NB4 (cell line): ENCODE measurements at regions not wholly inside any gene's neighbourhood (a gene's known extent, or its start where the extent isn't known, plus 50 kb on each side); places are given as distances from the start of the nearest gene placed in this dataset.

Source experiments
- DNase-seq: peaks from one replicate; pipeline ENCODE4 v3.0.0; 2010; ENCODE audit warnings: low read depth
- H3K4me3 ChIP-seq: one replicate; pipeline ENCODE4 v1.5.1; 2011; ENCODE audit warnings: mild to moderate bottlenecking, low read depth, low read length, moderate library complexity
- CTCF ChIP-seq: IDR thresholded peaks from one replicate; pipeline ENCODE4 v1.5.1; 2012; ENCODE audit warnings: low read depth, low read length
- MAX ChIP-seq: IDR thresholded peaks from 2 replicates; pipeline ENCODE4 v1.6.1; 2011; ENCODE audit warnings: low read depth, low read length
- MYC ChIP-seq: IDR thresholded peaks from 2 replicates; pipeline ENCODE4 v1.6.1; 2011; ENCODE audit warnings: low read depth, low read length
- POLR2A ChIP-seq: IDR thresholded peaks from 2 replicates; pipeline ENCODE4 v1.6.1; 2011; ENCODE audit warnings: mild to moderate bottlenecking; ENCODE audit not compliant: insufficient read length; ENCODE audit errors: extremely low read depth

DNA sequence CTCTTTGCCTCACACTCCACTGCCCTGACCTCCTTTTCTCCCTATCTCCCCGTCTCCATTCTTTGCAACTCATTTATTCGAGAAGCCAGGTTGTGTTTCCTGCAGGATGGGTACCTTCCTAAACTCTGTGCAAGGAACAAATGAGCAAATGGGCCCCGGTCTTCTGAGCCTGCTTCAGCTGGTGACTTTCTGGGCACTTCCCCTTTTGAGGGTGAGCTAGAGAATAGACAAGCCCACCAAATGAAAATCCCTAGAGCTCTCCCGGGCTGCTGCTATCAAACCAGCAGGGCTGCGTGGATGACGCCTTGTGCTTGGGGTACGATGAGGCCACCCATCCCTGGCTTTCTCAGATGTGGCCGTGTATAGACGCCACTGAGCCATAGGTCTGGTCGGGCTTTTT is 91.0 kb upstream of the FOXA2 start:
- H3K4me3 ChIP-seq: no peak overlapping the region
- DNase-seq: peak; percentile 24
- TF ChIP-seq POLR2A: no peak
- no peak for TF ChIP-seq MYC
- no peak for TF ChIP-seq CTCF
- TF ChIP-seq MAX: no peak

- TF ChIP-seq MYC (no peak), POLR2A (no peak), MAX (no peak), CTCF (no peak)
- DNase-seq: no peak
- no peak overlapping the region for H3K4me3 ChIP-seq
Measured at GRCh38 chr20:22678678-22679077, 94.3 kb upstream of the FOXA2 start.

DNA sequence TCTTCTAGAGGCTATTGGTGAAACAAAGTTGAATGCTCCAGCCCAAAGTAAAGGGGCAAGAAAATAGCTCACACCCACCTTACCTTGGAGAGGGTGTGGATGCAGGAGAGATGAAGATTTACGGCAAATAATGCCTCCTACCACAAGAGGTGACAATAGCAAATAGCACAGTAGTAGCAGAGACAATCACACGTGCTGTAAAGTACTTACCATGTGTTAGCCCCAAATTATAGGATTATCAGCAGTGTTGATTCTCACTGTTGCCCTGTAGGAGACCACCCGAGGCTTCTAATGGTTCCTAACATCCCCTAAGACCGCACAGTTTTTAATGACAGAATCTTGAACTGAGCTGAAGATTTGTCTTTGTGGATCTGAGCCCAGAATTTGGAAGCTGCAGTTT is 94.8 kb upstream of the FOXA2 start:
- TF ChIP-seq POLR2A: no peak
- no peak for TF ChIP-seq MAX
- TF ChIP-seq CTCF: no peak
- no peak for TF ChIP-seq MYC
- H3K4me3 ChIP-seq: no peak overlapping the region
- no peak for DNase-seq

- no peak for TF ChIP-seq MAX
- no peak for TF ChIP-seq MYC
- TF ChIP-seq CTCF: no peak
- no peak for TF ChIP-seq POLR2A
- H3K4me3 ChIP-seq: no peak overlapping the region
- no peak for DNase-seq
Measured at GRCh38 chr20:22680031-22680740, 95.8 kb upstream of the FOXA2 start.

DNA sequence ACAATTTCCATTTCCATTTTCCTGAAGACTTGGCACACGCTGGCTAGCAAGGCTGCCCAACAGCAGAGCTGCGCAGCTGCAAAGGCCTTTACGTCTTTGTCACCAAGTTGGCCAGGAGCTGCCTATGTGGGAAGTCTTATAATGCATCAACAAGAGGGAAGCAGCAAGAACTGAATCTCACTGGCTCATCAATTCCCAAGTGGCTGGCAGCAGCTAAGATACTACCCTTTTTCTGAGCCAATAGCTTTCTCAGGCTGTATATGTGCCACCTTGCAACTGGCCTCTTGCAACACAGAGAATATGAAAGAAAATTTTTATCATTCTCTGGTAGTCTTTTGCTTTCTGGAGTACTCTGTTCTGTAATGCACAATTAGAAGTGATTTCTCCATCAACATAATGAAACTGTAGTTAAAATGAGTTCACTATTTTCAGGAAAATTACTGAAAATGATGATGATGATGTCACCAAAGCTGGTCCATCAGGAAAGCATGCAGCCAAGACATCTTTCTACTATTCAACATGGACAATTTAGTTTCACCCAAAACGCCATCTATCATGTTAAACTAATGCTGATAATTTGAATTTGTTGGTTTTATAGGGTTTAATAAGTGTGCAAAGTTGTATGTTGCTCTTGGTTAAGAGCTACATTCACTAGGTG is 97.3 kb upstream of the FOXA2 start:
- peak; percentile 69 for DNase-seq
- H3K4me3 ChIP-seq: no peak overlapping the region
- TF ChIP-seq MYC (no peak), CTCF (no peak), POLR2A (no peak), MAX (no peak)
